ENCODE measurements at regions not wholly inside any gene's neighbourhood (a gene's known extent, or its start where the extent isn't known, plus 50 kb on each side); places are given as distances from the start of the nearest gene placed in this dataset.
A peak's percentile ranks its signal among the peaks of the same experiment; 100 is the strongest.

- H3K36me3 Mint-ChIP-seq (ENCODE audit: low read depth, unreplicated experiment), result no peaks in the 10 kb centered on the region
- no peak overlapping the region for H3K4me2 ChIP-seq (ENCODE audit: low read length)
- H2AFZ ChIP-seq (ENCODE audit: low read depth, low read length), result no peak overlapping the region
- no peaks in the 10 kb centered on the region for H3K79me2 ChIP-seq (ENCODE audit: insufficient read depth, low read length)
- TF ChIP-seq, protein P1, sequence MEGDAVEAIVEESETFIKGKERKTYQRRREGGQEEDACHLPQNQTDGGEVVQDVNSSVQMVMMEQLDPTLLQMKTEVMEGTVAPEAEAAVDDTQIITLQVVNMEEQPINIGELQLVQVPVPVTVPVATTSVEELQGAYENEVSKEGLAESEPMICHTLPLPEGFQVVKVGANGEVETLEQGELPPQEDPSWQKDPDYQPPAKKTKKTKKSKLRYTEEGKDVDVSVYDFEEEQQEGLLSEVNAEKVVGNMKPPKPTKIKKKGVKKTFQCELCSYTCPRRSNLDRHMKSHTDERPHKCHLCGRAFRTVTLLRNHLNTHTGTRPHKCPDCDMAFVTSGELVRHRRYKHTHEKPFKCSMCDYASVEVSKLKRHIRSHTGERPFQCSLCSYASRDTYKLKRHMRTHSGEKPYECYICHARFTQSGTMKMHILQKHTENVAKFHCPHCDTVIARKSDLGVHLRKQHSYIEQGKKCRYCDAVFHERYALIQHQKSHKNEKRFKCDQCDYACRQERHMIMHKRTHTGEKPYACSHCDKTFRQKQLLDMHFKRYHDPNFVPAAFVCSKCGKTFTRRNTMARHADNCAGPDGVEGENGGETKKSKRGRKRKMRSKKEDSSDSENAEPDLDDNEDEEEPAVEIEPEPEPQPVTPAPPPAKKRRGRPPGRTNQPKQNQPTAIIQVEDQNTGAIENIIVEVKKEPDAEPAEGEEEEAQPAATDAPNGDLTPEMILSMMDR (IDR thresholded peaks at IDR 0.05; ENCODE audit: insufficient read depth, low read depth, low read length), result peak; percentile 95
- no peak for TF ChIP-seq EZH2 (IDR thresholded peaks at IDR 0.05; ENCODE audit: insufficient read depth, low read length)
- H3K4me3 ChIP-seq (ENCODE audit: insufficient read depth, low read depth, low read length), result no peak overlapping the region
- DNase-seq (ENCODE audit: low read depth) (peak; percentile 27), FAIRE-seq (peak; percentile 43)
- no peak overlapping the region for H3K27ac Mint-ChIP-seq (ENCODE audit: unreplicated experiment)
- H3K36me3 ChIP-seq (ENCODE audit: insufficient read depth, low read length), result no peaks in the 10 kb centered on the region
- peaks cover 2% of the 10 kb centered on the region for H3K27me3 Mint-ChIP-seq (ENCODE audit: low read depth, unreplicated experiment)
- H3K27me3 ChIP-seq (ENCODE audit: insufficient read depth, low read length), result no peaks in the 10 kb centered on the region
- peaks cover 12% of the 10 kb centered on the region for H3K4me1 Mint-ChIP-seq (ENCODE audit: low read depth, unreplicated experiment)
- H3K27ac ChIP-seq (ENCODE audit: low read depth, low read length), result no peak overlapping the region
- no peaks in the 10 kb centered on the region for H3K9me3 Mint-ChIP-seq (ENCODE audit: unreplicated experiment)
- H3K9me3 ChIP-seq (ENCODE audit: insufficient read depth, low read depth, low read length), result no peaks in the 10 kb centered on the region
- H3K9ac ChIP-seq (ENCODE audit: low read length), result no peak overlapping the region
- no peaks in the 10 kb centered on the region for H4K20me1 ChIP-seq (ENCODE audit: insufficient read depth, low read length)
- H3K4me1 ChIP-seq (ENCODE audit: insufficient read depth, low read length), result peaks cover 12% of the 10 kb centered on the region
- H3K4me3 Mint-ChIP-seq (ENCODE audit: unreplicated experiment), result no peak overlapping the region
These were observed 88.2 kb upstream of the TNIP3 start for GRCh38 chr4:121252224-121252806.

- H3K79me2 ChIP-seq (ENCODE audit: insufficient read depth, low read length), result no peaks in the 10 kb centered on the region
- FAIRE-seq (no peak), DNase-seq (ENCODE audit: low read depth) (no peak)
- no peaks in the 10 kb centered on the region for H4K20me1 ChIP-seq (ENCODE audit: insufficient read depth, low read length)
- Mint-ChIP-seq H3K36me3 (ENCODE audit: low read depth, unreplicated experiment) (no peaks in the 10 kb centered on the region), H3K4me3 (ENCODE audit: unreplicated experiment) (no peak overlapping the region), H3K27me3 (ENCODE audit: low read depth, unreplicated experiment) (peaks cover 2% of the 10 kb centered on the region), H3K27ac (ENCODE audit: unreplicated experiment) (no peak overlapping the region), H3K4me1 (ENCODE audit: low read depth, unreplicated experiment) (peaks cover 4% of the 10 kb centered on the region), H3K9me3 (ENCODE audit: unreplicated experiment) (no peaks in the 10 kb centered on the region)
- no peaks in the 10 kb centered on the region for H3K9me3 ChIP-seq (ENCODE audit: insufficient read depth, low read depth, low read length)
- no peak overlapping the region for H3K4me3 ChIP-seq (ENCODE audit: insufficient read depth, low read depth, low read length)
- H3K4me1 ChIP-seq (ENCODE audit: insufficient read depth, low read length), result no peaks in the 10 kb centered on the region
- no peaks in the 10 kb centered on the region for H3K27me3 ChIP-seq (ENCODE audit: insufficient read depth, low read length)
- no peak overlapping the region for H3K4me2 ChIP-seq (ENCODE audit: low read length)
- no peak overlapping the region for H3K9ac ChIP-seq (ENCODE audit: low read length)
- TF ChIP-seq EZH2 (IDR thresholded peaks at IDR 0.05; ENCODE audit: insufficient read depth, low read length), result no peak
- TF ChIP-seq, protein P1 (IDR thresholded peaks at IDR 0.05; ENCODE audit: insufficient read depth, low read depth, low read length), result no peak
- H3K27ac ChIP-seq (ENCODE audit: low read depth, low read length), result no peak overlapping the region
- H2AFZ ChIP-seq (ENCODE audit: low read depth, low read length), result no peak overlapping the region
- no peaks in the 10 kb centered on the region for H3K36me3 ChIP-seq (ENCODE audit: insufficient read depth, low read length)
These were observed 84.6 kb upstream of the TNIP3 start for GRCh38 chr4:121248747-121249146.

DNA sequence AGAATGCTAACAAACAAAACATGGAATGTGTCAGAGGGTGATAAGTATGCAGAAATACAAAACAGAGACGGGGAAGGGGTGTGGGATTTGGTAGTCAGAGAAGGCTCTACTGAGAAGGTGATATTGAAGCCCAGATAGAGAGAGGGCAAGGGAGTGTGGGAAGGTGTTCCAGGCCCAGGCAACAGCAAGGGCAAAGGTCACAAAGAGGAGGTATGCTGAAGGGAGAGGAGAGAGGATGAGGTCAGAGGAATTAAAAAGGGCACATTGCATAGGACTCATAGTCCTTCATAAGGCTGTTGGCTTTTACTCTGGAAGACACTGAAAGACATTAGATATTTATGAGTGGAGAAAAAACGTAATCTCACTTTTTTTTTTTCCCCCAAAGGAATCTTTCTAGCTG lies 82.6 kb upstream of the TNIP3 start:
- H3K27me3 ChIP-seq (ENCODE audit: insufficient read depth, low read length), result no peaks in the 10 kb centered on the region

More for the DNA sequence above, 82.6 kb upstream of the TNIP3 start:
- no peaks in the 10 kb centered on the region for H3K9me3 ChIP-seq (ENCODE audit: insufficient read depth, low read depth, low read length)
- no peak overlapping the region for H3K9ac ChIP-seq (ENCODE audit: low read length)
- H3K27ac ChIP-seq (ENCODE audit: low read depth, low read length), result no peak overlapping the region
- H3K27me3 Mint-ChIP-seq (ENCODE audit: low read depth, unreplicated experiment), result peaks cover 2% of the 10 kb centered on the region
- TF ChIP-seq, protein P1 (IDR thresholded peaks at IDR 0.05; ENCODE audit: insufficient read depth, low read depth, low read length), result no peak
- TF ChIP-seq EZH2 (IDR thresholded peaks at IDR 0.05; ENCODE audit: insufficient read depth, low read length), result no peak
- H3K9me3 Mint-ChIP-seq (ENCODE audit: unreplicated experiment), result no peaks in the 10 kb centered on the region
- no peaks in the 10 kb centered on the region for H3K4me1 ChIP-seq (ENCODE audit: insufficient read depth, low read length)
- DNase-seq (ENCODE audit: low read depth), result no peak
- H2AFZ ChIP-seq (ENCODE audit: low read depth, low read length), result no peak overlapping the region
- peaks cover 8% of the 10 kb centered on the region for H3K4me1 Mint-ChIP-seq (ENCODE audit: low read depth, unreplicated experiment)
- H3K36me3 Mint-ChIP-seq (ENCODE audit: low read depth, unreplicated experiment), result no peaks in the 10 kb centered on the region
- no peak overlapping the region for H3K27ac Mint-ChIP-seq (ENCODE audit: unreplicated experiment)
- no peak overlapping the region for H3K4me3 ChIP-seq (ENCODE audit: insufficient read depth, low read depth, low read length)
- no peak overlapping the region for H3K4me2 ChIP-seq (ENCODE audit: low read length)
- no peaks in the 10 kb centered on the region for H3K79me2 ChIP-seq (ENCODE audit: insufficient read depth, low read length)
- H3K4me3 Mint-ChIP-seq (ENCODE audit: unreplicated experiment), result no peak overlapping the region
- no peaks in the 10 kb centered on the region for H4K20me1 ChIP-seq (ENCODE audit: insufficient read depth, low read length)
- H3K36me3 ChIP-seq (ENCODE audit: insufficient read depth, low read length), result no peaks in the 10 kb centered on the region
- no peak for FAIRE-seq
